Loucy (cell line): ENCODE measurements at regions not wholly inside any gene's neighbourhood (a gene's known extent, or its start where the extent isn't known, plus 50 kb on each side); places are given as distances from the start of the nearest gene placed in this dataset.

Experiments used
- EZH2phosphoT487 ChIP-seq: fragments of 200-600 bp; IDR thresholded peaks from 2 replicates; pipeline ENCODE4 v1.6.1; 2018; ENCODE audit warnings: antibody characterized with exemption, mild to moderate bottlenecking, moderate library complexity, borderline replicate concordance
- TF ChIP-seq, protein P1 (sequence below): fragments of 200-600 bp; sonication (generic); conservative IDR thresholded peaks from 2 replicates; pipeline ENCODE4 v1.5.1; 2014; ENCODE audit warnings: mild to moderate bottlenecking, antibody characterized with exemption, low read length

DNA sequence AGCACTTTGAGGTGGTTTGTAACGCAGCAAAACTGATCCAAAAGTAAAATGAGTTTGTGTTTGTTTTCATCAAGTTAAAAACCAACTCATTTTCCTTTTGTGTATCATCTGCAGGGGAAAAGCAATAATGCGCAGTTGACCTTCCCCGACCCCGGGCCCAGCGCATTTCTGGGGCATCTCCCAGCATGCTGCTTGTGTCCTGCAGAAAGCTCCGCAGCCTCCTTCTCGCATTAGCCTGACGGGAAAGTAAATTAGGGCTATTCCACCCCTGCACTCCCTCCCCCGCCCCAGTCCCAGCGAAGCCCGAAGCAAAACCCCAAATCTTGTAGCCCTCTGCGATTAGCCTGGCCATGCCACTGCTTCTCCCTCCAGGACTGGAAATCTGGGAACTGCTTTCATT is 82.0 kb upstream of the PPM1B start:
- TF ChIP-seq, protein P1, sequence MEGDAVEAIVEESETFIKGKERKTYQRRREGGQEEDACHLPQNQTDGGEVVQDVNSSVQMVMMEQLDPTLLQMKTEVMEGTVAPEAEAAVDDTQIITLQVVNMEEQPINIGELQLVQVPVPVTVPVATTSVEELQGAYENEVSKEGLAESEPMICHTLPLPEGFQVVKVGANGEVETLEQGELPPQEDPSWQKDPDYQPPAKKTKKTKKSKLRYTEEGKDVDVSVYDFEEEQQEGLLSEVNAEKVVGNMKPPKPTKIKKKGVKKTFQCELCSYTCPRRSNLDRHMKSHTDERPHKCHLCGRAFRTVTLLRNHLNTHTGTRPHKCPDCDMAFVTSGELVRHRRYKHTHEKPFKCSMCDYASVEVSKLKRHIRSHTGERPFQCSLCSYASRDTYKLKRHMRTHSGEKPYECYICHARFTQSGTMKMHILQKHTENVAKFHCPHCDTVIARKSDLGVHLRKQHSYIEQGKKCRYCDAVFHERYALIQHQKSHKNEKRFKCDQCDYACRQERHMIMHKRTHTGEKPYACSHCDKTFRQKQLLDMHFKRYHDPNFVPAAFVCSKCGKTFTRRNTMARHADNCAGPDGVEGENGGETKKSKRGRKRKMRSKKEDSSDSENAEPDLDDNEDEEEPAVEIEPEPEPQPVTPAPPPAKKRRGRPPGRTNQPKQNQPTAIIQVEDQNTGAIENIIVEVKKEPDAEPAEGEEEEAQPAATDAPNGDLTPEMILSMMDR, result no peak
- TF ChIP-seq EZH2phosphoT487, result no peak
